Astrocyte of the cerebellum (primary cell): ENCODE measurements at regions not wholly inside any gene's neighbourhood (a gene's known extent, or its start where the extent isn't known, plus 50 kb on each side); places are given as distances from the start of the nearest gene placed in this dataset.
"Not testable (repeated sequence)": the region's sequence is repeated elsewhere in the genome, so short reads cannot be mapped to it uniquely, and the experiment has no call there.

Experiments
- DNase-seq: peaks from one replicate; pipeline ENCODE4 v3.0.0-alpha.2; 2011; ENCODE audit warnings: low read depth
- H3K4me3 ChIP-seq: 2 replicates; pipeline ENCODE4 v1.5.1; 2011; ENCODE audit warnings: mild to moderate bottlenecking, low read depth, low read length, moderate library complexity
- in situ Hi-C: cut with HindIII; loops from 2 replicates; pipeline ENCODE4 v1.10.0; 2017; ENCODE audit warnings: low sequenced_read_pairs
- TF ChIP-seq, protein P1 (sequence below): IDR thresholded peaks from 2 replicates; pipeline ENCODE4 v1.5.1; 2012; ENCODE audit warnings: low read length, low read depth, moderate library complexity, mild to moderate bottlenecking; ENCODE audit errors: missing control alignments

DNA sequence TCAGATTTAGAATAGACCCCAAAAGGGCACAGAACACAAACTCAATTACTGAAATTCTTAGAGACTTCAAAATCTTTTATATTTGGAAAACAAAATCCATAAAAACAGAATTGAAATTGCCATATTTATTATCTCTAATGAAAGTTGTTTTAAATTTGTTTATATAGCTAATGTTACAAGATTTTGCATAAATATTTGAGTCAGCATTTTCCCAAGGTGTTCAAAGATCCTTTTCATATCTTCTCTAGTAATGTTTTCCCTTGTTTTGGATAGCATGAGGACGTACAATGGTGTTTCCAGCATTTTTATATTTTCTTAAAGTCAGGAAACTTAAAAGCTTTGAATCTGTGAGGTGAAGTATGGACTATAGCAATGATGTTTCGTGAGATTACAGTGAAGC lies 235.2 kb upstream of the EPHA7 start:
- no peak for DNase-seq
- in situ Hi-C loops = no loop called here
- TF ChIP-seq, protein P1, sequence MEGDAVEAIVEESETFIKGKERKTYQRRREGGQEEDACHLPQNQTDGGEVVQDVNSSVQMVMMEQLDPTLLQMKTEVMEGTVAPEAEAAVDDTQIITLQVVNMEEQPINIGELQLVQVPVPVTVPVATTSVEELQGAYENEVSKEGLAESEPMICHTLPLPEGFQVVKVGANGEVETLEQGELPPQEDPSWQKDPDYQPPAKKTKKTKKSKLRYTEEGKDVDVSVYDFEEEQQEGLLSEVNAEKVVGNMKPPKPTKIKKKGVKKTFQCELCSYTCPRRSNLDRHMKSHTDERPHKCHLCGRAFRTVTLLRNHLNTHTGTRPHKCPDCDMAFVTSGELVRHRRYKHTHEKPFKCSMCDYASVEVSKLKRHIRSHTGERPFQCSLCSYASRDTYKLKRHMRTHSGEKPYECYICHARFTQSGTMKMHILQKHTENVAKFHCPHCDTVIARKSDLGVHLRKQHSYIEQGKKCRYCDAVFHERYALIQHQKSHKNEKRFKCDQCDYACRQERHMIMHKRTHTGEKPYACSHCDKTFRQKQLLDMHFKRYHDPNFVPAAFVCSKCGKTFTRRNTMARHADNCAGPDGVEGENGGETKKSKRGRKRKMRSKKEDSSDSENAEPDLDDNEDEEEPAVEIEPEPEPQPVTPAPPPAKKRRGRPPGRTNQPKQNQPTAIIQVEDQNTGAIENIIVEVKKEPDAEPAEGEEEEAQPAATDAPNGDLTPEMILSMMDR = no peak
- H3K4me3 ChIP-seq = no peak overlapping the region

DNA sequence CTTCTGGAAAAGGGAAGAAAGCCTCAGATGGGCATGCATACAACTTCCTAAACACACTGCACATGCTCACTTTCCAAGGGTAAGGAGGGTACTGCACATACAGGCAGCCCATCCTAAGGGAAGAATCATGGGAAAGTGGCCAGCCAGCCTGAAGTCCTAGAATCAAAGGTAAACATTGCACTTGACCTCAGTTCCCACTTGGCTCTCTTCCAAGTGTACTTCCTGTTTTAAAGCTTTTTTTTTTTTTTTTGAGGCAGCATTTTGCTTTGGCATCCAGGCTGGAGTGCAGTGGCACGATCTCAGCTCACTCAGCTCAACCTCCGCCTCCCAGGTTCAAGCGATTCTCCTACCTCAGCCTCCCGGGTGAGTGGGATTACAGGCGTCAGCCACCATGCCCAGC lies 225.3 kb upstream of the EPHA7 start:
- in situ Hi-C loops = no loop called here
- TF ChIP-seq, protein P1 = no peak
- H3K4me3 ChIP-seq = no peak overlapping the region
- no peak for DNase-seq

DNA sequence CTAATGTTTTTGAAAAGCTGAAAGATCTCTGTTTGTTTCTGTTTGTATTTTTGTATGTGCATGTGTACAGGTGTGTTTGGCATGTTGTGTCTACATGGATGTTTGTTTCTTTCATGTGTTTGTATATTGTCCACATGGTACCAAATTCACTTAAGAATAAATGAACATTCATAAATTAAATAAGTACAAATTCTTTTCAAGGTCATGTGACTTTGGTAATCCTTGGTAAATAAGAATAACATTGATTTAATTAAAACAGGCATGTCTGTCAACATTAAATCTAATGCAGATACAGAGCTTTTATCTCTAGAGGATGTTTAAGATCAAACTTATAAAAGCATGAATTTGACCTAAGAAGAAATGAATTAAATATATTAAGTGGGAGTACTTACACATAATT lies 219.8 kb upstream of the EPHA7 start:
- no peak for DNase-seq
- TF ChIP-seq, protein P1 = no peak
- in situ Hi-C loops = no loop called here
- H3K4me3 ChIP-seq = no peak overlapping the region

DNA sequence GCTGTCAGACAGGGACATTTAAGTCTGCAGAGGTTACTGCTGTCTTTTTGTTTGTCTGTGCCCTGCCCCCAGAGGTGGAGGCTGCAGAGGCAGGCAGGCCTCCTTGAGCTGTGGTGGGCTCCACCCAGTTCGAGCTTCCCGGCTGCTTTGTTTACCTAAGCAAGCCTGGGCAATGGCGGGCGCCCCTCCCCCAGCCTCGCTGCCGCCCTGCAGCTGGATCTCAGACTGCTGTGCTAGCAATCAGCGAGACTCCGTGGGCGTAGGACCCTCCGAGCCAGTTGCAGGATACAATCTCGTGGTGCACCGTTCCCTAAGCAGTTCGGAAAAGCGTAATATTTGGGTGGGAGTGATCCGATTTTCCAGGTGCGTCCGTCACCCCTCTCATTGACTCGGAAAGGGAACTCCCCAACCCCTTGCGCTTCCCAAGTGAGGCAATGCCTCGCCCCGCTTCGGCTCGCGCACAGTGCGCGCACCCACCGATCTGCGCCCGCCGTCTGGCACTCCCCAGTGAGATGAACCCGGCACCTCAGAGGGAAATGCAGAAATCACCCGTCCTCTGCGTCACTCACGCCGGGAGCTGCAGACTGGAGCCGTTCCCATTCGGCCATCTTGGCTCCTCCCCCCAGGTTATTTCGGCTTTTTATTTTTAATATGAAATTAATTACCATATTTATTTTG lies 217.8 kb upstream of the EPHA7 start:
- DNase-seq, in situ Hi-C loops, H3K4me3 ChIP-seq: not testable (repeated sequence)

DNA sequence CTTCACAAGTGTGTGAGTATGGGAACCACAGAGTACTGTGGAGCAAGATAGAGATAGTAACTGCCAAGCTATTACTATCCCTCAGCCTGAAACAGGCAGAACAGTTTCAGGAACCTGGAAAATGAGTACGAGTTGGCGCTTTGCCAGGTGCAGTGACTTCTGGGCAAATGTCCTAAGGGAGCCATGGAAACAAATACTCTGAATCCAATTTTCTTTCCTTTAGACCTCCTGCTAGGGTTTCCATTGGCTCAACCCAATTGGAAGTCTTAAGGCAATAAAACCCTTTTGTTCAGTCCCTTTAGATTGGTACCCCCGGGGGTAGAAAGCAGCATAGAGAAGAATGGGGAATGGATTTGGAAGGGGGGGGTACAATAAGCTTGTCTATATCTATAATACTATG lies 205.0 kb upstream of the EPHA7 start:
- TF ChIP-seq, protein P1 = no peak
- in situ Hi-C loops = no loop called here
- no peak overlapping the region for H3K4me3 ChIP-seq
- no peak for DNase-seq

DNA sequence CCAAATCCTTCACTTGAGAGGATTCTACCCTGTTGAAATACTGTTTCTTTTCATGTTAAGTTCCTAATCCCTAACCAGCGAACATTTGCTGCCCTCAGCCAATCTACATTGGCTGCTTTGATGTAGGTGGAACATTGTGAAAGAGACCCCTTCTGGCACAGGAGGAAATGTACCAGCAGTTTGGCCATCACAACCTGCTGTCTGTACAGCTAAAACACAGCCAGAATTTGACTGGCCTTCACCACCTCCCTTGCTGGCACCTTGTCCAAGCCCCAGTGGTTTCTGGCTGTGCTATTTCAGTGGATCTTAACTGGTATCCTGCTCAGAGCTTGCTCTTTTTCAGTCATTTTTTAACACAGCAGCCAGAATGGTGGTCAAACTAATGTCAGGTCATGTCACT lies 202.1 kb upstream of the EPHA7 start:
- DNase-seq = no peak
- in situ Hi-C loops = no loop called here
- TF ChIP-seq, protein P1 = no peak
- no peak overlapping the region for H3K4me3 ChIP-seq

DNA sequence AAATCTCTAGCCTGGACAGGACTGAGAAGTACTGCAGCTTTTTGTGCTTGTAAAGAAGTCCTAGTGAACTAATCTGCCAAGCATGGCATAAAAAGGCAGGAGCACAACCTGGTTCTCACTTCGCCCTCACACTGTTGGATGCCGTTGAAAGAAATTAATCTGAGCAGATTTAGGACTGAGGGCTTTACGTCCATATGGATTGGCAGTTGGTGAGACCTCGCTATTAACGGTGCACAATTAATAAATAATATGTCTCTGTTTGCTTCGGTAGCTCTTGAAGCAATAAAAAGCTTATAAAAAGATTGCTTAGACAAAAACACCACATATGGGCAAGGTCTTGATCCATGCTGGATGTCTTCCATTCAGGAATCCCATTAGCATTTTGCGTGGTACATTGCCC lies 185.6 kb upstream of the EPHA7 start:
- in situ Hi-C loops = no loop called here
- H3K4me3 ChIP-seq = no peak overlapping the region
- TF ChIP-seq, protein P1 = no peak
- no peak for DNase-seq
